Prostate gland (tissue), 2 donors: ENCODE measurements at regions not wholly inside any gene's neighbourhood (a gene's known extent, or its start where the extent isn't known, plus 50 kb on each side); places are given as distances from the start of the nearest gene placed in this dataset.

Experiments
- CTCF ChIP-seq, 4 experiments: fragments of 200-600 bp in 2 of 4; fragments of 450-650 bp in 2 of 4; sonication (generic) in 2 of 4; IDR thresholded peaks; 1 replicate in 3 of 4; 2 replicates in 1 of 4; pipeline ENCODE4 v1.5.1; 2016 to 2019; ENCODE audit warnings: antibody characterized with exemption in 4 of 4, mild to moderate bottlenecking in 2 of 4, moderate library complexity in 2 of 4
- POLR2A ChIP-seq: fragments of 450-650 bp; IDR thresholded peaks from one replicate; pipeline ENCODE4 v1.6.1; 2016; ENCODE audit warnings: antibody characterized with exemption, mild to moderate bottlenecking
- POLR2AphosphoS5 ChIP-seq: sonication (generic); formaldehyde crosslinking; IDR thresholded peaks from one replicate; pipeline ENCODE4 v1.6.1; 2017; ENCODE audit warnings: antibody characterized with exemption

GRCh38 chr2:59968441-59968840 lies 585.0 kb downstream of the BCL11A start:
- TF ChIP-seq CTCF (IDR thresholded peaks at IDR 0.05), result no peak
- TF ChIP-seq POLR2A, result no peak
- no peak for TF ChIP-seq POLR2AphosphoS5
